ENCODE measurements at regions not wholly inside any gene's neighbourhood (a gene's known extent, or its start where the extent isn't known, plus 50 kb on each side); places are given as distances from the start of the nearest gene placed in this dataset.

DNA sequence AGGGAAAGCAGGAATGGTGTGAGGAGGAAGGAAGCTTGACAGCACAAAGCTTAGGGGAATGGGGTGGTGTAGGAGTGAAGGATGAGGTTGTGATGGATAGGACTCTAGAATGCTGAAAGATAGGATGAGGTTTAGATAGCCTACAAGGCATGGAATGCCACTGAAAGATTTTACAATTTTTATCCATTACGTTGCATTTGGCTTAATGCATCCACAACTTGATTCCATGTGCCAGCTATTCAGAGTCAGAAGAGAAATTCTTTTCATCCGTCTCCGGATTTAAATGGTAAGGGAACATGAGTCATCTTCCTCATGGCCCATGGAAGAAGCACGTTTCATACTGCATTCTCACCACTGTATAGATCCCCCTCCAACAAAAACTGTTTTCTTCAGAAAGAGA, 212.4 kb upstream of the BMPER start:
- Histone ChIP-seq H3K36me3 (replicated peaks in 1 of 2; ENCODE audit: control insufficient read depth in 1 of 2, insufficient read depth in 2 of 2, low read length in 2 of 2) (no peaks in the 10 kb centered on the region), H3K27me3 (ENCODE audit: control insufficient read depth in 2 of 2, insufficient read depth in 2 of 2, low read length in 2 of 2) (no peaks in the 10 kb centered on the region), H3K4me2 (replicated peaks; ENCODE audit: extremely low read depth, low read length, poor library complexity, severe bottlenecking) (no peak overlapping the region), H4K20me1 (ENCODE audit: insufficient read depth, low read length) (no peaks in the 10 kb centered on the region), H3K9ac (ENCODE audit: insufficient read depth, low read length, poor library complexity, severe bottlenecking) (no peak overlapping the region), H2AFZ (ENCODE audit: insufficient read depth, low read depth, low read length, poor library complexity, severe bottlenecking) (no peak overlapping the region), H3K4me3 (replicated peaks in 1 of 3; ENCODE audit: low read depth in 2 of 3, low read length in 3 of 3) (no peak overlapping the region), H3K79me2 (ENCODE audit: insufficient read depth, low read length) (no peaks in the 10 kb centered on the region), H3K27ac (ENCODE audit: low read depth in 1 of 2, low read length in 2 of 2) (no peak overlapping the region), H3K4me1 (ENCODE audit: control insufficient read depth in 1 of 2, insufficient read depth in 2 of 2, low read length in 2 of 2) (no peaks in the 10 kb centered on the region), H3K9me3 (replicated peaks in 1 of 2; ENCODE audit: control insufficient read depth in 1 of 2, insufficient read depth in 1 of 2, low read length in 2 of 2) (no peaks in the 10 kb centered on the region)
- H3K27me3 Mint-ChIP-seq (ENCODE audit: low read depth in 3 of 3), result peaks cover 0 to 4% (median 0%) of the 10 kb centered on the region in 3 donors
- H3K4me3 Mint-ChIP-seq, result no peak overlapping the region
- TF ChIP-seq CTCF (IDR thresholded peaks at IDR 0.05), result no peak
- no peaks in the 10 kb centered on the region for H3K36me3 Mint-ChIP-seq
- H3K27ac Mint-ChIP-seq, result no peak overlapping the region
- DNase-seq, result no peak
- H3K4me1 Mint-ChIP-seq, result no peaks in the 10 kb centered on the region
- H3K9me3 Mint-ChIP-seq, result peaks cover 2 to 13% (median 5%) of the 10 kb centered on the region in 7 donors
- no CpG with 5 or more reads among the region's 4 CpGs for WGBS (ENCODE audit: insufficient coverage)
- intact Hi-C loops (cut with micrococcal nuclease), result no loop called here

DNA sequence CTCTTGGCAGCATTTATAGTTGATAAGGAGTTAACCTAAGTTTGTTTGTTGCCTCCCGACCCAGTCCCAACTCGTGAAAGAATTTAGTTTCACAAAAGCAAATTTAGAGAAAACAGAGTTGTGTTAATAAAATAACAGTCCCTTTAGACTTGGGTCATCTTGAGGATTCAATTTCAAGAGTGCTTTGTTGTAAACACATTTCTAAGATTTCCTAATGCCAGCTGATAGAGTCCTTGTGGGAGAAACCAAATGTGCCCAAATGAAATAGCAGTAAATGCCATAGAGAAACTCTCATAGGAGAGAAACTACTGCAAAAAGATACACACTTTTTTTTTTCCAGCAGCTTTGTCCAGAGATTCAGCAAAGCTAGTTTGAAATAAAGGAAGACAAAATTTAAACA, 211.3 kb upstream of the BMPER start:
- no peak overlapping the region for H3K27ac ChIP-seq (ENCODE audit: low read depth in 1 of 2, low read length in 2 of 2)
- no peak overlapping the region for H3K4me2 ChIP-seq (replicated peaks; ENCODE audit: extremely low read depth, low read length, poor library complexity, severe bottlenecking)
- TF ChIP-seq CTCF (IDR thresholded peaks at IDR 0.05), result no peak
- no peak overlapping the region for H3K4me3 Mint-ChIP-seq
- no peak overlapping the region for H3K9ac ChIP-seq (ENCODE audit: insufficient read depth, low read length, poor library complexity, severe bottlenecking)
- no peak for DNase-seq
- no peaks in the 10 kb centered on the region for H3K9me3 ChIP-seq (replicated peaks in 1 of 2; ENCODE audit: control insufficient read depth in 1 of 2, insufficient read depth in 1 of 2, low read length in 2 of 2)
- no peaks in the 10 kb centered on the region for H3K27me3 ChIP-seq (ENCODE audit: control insufficient read depth in 2 of 2, insufficient read depth in 2 of 2, low read length in 2 of 2)
- H3K9me3 Mint-ChIP-seq, result peaks cover 2 to 12% (median 5%) of the 10 kb centered on the region in 7 donors
- no peak overlapping the region for H3K27ac Mint-ChIP-seq
- no peaks in the 10 kb centered on the region for H3K36me3 Mint-ChIP-seq
- H4K20me1 ChIP-seq (ENCODE audit: insufficient read depth, low read length), result no peaks in the 10 kb centered on the region
- no peak overlapping the region for H2AFZ ChIP-seq (ENCODE audit: insufficient read depth, low read depth, low read length, poor library complexity, severe bottlenecking)
- no peaks in the 10 kb centered on the region for H3K4me1 ChIP-seq (ENCODE audit: control insufficient read depth in 1 of 2, insufficient read depth in 2 of 2, low read length in 2 of 2)
- H3K27me3 Mint-ChIP-seq (ENCODE audit: low read depth in 3 of 3), result peaks cover 0 to 4% (median 0%) of the 10 kb centered on the region in 3 donors
- no peak overlapping the region for H3K4me3 ChIP-seq (replicated peaks in 1 of 3; ENCODE audit: low read depth in 2 of 3, low read length in 3 of 3)
- WGBS (ENCODE audit: insufficient coverage), result no CpG with 5 or more reads among the region's 2 CpGs
- no peaks in the 10 kb centered on the region for H3K36me3 ChIP-seq (replicated peaks in 1 of 2; ENCODE audit: control insufficient read depth in 1 of 2, insufficient read depth in 2 of 2, low read length in 2 of 2)
- no peaks in the 10 kb centered on the region for H3K79me2 ChIP-seq (ENCODE audit: insufficient read depth, low read length)
- H3K4me1 Mint-ChIP-seq, result no peaks in the 10 kb centered on the region
- intact Hi-C loops (cut with micrococcal nuclease), result no loop called here
